Vagina (tissue), 2 donors: ENCODE measurements at regions not wholly inside any gene's neighbourhood (a gene's known extent, or its start where the extent isn't known, plus 50 kb on each side); places are given as distances from the start of the nearest gene placed in this dataset.

Source experiments
- CTCF ChIP-seq, 3 experiments: fragments of 450-650 bp in 2 of 3; fragments of 200-600 bp in 1 of 3; sonication (generic) in 1 of 3; IDR thresholded peaks; one replicate each; pipeline ENCODE4 v1.5.1; 2017 to 2019; ENCODE audit warnings: antibody characterized with exemption in 3 of 3, mild to moderate bottlenecking in 2 of 3, moderate library complexity in 2 of 3
- POLR2A ChIP-seq, 2 donors: fragments of 450-650 bp; IDR thresholded peaks; one replicate each; pipeline ENCODE4 v1.6.1; 2017; ENCODE audit warnings: antibody characterized with exemption in 2 of 2, mild to moderate bottlenecking in 2 of 2, moderate library complexity in 2 of 2
- POLR2AphosphoS5 ChIP-seq, 2 donors: sonication (generic); formaldehyde crosslinking; IDR thresholded peaks; one replicate each; pipeline ENCODE4 v1.9.0; 2017; ENCODE audit warnings: antibody characterized with exemption in 2 of 2, mild to moderate bottlenecking in 2 of 2, low read depth in 1 of 2; ENCODE audit not compliant: insufficient read depth in 1 of 2

- TF ChIP-seq CTCF (IDR thresholded peaks at IDR 0.05) (no peak), POLR2A (IDR thresholded peaks at IDR 0.05) (no peak), POLR2AphosphoS5 (IDR thresholded peaks at IDR 0.05; ENCODE audit: insufficient read depth in 1 of 2, low read depth in 1 of 2) (no peak)
These were observed 292.5 kb upstream of the ZNF337 start for GRCh38 chr20:25989196-25989595.
